KOPT-K1 (cell line): ENCODE measurements at regions not wholly inside any gene's neighbourhood (a gene's known extent, or its start where the extent isn't known, plus 50 kb on each side); places are given as distances from the start of the nearest gene placed in this dataset.
"Not testable (repeated sequence)": the region's sequence is repeated elsewhere in the genome, so short reads cannot be mapped to it uniquely, and the experiment has no call there.

Experiments
- H3K27ac ChIP-seq: fragments of 200-600 bp; sonication (generic); 2 replicates; pipeline ENCODE4 v1.5.1; 2016; ENCODE audit warnings: antibody characterized with exemption, mild to moderate bottlenecking, low read depth, low read length; ENCODE audit not compliant: poor library complexity, severe bottlenecking
- H3K36me3 ChIP-seq: fragments of 200-600 bp; sonication (generic); 2 replicates; pipeline ENCODE4 v1.5.1; 2017; ENCODE audit warnings: antibody characterized with exemption, mild to moderate bottlenecking, low read length, moderate library complexity; ENCODE audit not compliant: insufficient read depth
- H3K9me3 ChIP-seq: fragments of 200-600 bp; sonication (generic); 2 replicates; pipeline ENCODE4 v1.5.1; 2017; ENCODE audit warnings: antibody characterized with exemption, low read length, mild to moderate bottlenecking; ENCODE audit not compliant: insufficient read depth, poor library complexity, severe bottlenecking

DNA sequence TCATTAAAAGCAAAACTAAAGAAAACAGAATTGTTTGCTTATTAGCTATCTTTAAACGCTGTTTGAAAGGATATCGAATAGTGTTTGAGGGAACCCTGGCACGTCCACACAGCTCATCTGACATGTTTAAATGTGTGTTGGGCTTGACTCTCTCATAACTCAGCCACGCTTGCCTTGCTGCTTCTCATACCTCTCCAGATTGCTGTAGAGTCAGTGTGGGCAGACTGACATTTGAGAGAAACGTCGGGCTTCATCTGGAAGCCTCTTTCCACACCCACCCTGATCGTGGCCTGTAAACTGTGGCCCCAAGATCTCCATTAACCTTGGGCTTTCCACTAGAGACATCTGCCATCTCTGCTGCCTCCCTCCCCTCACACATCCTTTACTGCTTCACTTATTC lies 226.4 kb upstream of the PLGLB2 start:
- not testable (repeated sequence) for H3K9me3 ChIP-seq, H3K36me3 ChIP-seq, H3K27ac ChIP-seq

DNA sequence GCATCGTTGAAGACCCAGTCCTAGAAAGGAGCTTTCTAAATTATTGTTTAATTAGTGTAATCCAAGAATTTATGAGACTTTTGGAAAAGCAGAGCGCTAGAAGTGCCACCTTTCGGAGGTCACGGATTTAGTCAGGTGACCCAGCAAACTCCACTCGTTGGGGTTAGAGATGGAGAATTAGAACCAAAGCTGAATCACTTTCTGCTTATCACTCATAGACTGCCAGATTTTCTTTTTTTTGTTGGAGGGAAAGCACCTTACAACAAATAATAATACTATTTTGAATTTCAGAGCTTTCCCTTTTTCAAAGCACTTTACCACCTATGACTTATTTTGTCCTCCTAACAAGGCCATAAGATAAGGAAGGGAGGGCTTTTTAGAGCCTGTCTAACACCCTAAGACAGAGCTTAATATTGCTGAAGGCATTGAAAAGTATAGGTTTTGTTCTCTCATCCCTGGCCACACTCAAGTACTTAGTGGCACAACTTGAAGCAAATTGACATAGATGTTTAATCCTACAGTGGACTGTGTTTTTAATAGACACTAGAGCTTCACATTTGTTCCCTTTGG lies 223.2 kb upstream of the PLGLB2 start:
- H3K36me3 ChIP-seq, H3K9me3 ChIP-seq: not testable (repeated sequence)
- peak overlapping the region; percentile 75 for H3K27ac ChIP-seq

DNA sequence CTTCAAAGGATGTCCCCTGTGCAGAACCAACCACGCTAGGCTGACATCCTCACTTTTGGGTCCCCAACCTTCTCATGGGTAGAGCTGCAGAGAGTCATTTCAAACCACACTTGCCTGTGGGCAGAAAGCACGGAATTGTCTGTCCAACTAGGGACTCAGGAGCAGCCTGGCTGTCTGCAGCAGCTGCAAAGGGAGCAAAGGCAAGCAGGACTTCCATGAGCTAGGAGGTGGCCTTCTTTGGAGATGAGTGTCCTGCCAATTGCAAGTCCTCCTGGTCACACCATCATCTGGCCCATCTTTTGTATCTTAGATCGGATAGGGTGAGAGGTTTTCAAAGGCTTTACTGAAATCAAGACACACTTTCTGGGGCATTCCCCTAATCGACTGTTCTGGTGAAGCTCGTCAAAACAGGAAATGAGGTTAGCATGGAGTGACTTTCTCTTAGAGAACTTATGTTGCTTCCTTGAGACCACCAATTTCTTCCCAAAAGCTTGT lies 222.3 kb upstream of the PLGLB2 start:
- H3K36me3 ChIP-seq, H3K9me3 ChIP-seq: not testable (repeated sequence)
- peak overlapping the region; percentile 75 for H3K27ac ChIP-seq

DNA sequence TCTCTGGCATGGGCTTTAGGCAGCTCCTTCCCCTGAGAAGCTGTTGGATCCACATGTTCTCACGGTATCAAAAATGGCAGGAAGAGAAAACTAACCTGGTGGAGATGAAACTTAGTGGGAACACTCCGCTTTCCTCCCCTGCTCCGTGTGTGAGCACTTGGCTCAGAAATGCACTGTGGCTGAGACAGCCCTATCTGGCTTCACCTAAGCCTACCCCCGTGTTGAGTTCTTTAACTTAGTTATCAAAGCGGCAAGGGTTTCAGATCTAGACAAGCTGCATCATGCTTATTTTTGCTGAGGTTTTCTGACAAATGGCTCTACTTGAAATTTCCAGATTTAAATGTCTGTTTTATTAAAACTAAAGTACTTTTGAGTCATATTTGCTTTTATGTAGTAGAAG lies 221.6 kb upstream of the PLGLB2 start:
- H3K9me3 ChIP-seq, H3K36me3 ChIP-seq: not testable (repeated sequence)
- H3K27ac ChIP-seq, result peak overlapping the region; percentile 75

DNA sequence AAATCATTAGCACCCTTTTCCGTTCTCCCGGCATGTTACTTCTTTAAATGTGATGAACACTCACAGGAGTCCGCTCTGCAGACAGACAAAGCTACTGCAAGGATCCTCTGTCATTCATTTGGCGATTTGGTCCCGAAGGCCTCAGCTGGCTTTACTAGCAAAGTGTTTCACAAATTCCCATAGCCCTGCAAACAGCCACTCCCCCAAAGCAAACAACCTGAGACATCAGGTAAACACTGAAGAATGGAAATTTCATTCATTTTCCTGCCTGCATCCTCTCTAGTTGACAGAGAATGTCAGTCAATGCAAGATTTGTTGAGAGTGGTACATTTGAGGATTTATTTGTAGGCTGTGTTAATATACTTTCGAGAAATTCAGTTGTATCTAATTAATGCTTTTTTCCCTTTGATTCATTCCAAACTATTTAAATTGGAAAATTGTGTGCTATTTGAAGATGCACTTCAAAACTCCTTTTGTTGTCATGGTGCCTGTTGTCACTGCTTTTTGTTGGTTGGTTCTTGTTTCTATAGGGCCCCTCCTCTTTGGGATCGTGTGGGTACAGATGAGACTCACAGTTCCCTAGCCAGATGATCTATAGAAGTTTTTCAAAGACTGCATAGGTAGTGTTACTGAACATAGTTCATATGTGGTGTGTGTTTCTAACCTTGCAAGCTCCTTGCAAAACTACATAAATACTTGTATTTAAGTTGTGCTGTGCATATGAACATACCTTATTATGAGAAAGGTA lies 215.7 kb upstream of the PLGLB2 start:
- H3K27ac ChIP-seq, H3K36me3 ChIP-seq, H3K9me3 ChIP-seq: not testable (repeated sequence)

DNA sequence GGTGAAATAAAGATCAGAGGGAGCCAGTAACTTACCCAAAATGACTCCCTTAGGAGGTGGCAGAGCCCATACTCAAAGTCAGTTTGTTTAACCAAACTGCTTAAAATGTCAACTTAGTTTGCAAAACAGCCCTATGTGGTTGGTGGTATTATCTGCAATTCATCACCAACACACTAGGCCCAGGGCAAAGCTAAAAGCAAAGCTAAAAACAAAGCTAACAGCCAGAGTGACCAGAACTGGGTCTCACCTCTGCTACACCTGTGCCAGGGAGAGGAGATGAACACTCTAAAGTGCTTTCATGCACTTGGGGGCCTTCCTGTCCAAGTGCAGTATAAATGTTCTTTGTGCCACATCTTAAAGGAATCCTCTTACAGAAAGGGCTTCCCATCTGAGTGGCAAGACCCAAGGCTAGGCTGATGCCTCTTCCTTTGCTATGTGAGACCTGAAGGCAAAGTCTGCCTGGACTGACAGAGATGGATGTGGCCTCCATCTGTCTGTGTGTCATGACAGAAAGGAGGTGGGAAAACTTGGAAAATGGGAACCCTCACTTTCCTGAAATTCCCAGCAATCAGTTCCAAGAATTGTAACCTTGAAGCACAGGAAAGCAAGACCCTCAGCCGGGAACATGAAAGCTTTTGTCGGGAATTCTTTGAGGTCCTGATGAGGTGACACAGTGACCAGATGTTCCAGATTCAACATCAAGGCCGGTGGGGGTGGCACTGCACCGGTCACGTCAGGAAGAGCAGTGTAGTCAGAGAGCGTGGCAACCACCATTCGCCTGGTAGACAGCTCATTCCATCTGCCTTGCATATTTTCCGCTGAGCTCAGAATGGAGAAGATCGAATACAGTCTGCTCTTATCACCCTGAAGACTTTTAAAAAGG lies 214.3 kb upstream of the PLGLB2 start:
- H3K9me3 ChIP-seq, H3K36me3 ChIP-seq: not testable (repeated sequence)
- peak overlapping the region; percentile 56 for H3K27ac ChIP-seq

DNA sequence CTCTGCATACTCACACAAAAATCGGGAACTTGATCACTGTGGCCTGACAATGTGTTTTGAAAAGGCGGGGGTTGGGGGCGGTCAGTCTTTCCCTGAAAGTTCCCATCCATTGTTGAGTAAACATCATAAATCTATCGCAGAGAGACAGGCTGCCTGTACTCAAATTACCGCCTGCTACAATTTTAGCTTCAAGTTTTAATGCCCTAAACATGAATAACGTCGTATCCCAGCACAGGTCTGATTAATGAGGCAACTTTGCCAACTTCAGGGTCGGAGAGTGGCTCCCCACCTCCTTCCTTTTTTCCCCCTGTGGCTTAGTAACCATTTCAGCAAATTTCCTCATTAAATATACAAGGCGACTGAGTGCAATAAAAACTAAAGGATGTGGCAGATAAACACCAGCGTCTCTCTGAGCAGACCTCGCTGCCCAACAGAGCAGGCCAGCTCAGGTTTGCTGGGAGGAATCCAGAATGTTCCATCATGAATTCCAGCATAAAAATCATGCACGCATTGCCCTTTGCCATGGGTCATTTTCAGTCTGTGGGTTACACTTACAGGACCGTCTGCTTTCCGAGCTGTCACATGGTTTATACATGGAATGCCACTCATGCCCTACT lies 213.5 kb upstream of the PLGLB2 start:
- H3K9me3 ChIP-seq, H3K36me3 ChIP-seq, H3K27ac ChIP-seq: not testable (repeated sequence)

DNA sequence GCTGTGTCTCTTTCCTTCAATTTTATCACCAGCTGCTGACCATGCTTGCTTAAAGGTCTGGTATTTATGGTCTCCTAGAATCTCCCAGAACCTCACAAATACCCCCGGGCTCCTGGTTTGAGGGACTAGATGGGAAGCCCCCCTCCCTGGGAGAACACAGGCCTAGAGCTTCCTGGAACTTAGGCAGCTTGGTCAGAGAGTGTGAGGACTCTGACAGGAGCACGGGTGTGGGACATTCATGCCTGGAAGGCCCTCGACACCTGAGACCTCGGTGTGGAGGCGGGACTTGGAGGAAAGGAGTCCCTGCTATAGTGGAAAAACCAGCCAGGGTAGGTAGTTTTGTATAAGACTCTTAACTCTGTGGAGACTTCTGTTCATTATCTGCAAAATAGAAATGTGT lies 211.5 kb upstream of the PLGLB2 start:
- not testable (repeated sequence) for H3K36me3 ChIP-seq, H3K9me3 ChIP-seq
- H3K27ac ChIP-seq, result peak overlapping the region; percentile 78

DNA sequence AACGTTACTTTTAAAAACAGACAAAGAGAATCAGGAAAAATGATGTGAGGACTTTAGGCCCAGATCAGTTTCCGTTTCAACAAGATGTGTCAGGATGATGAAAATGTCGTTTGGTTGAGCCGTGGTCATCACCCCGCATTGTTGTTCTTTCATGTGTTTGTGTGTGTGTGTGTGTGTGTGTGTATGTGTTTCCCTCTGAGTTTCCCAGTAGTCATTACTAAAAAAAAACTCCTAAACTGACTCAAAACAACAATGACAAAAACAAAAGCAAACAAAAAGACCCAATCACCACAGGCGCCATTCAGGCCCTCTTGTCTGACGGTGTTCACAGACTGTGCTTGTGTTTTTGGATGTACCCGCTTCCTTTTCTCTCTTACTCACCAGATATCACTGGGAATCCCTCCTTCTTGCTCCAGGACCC lies 210.6 kb upstream of the PLGLB2 start:
- not testable (repeated sequence) for H3K36me3 ChIP-seq, H3K9me3 ChIP-seq
- peak overlapping the region; percentile 78 for H3K27ac ChIP-seq

DNA sequence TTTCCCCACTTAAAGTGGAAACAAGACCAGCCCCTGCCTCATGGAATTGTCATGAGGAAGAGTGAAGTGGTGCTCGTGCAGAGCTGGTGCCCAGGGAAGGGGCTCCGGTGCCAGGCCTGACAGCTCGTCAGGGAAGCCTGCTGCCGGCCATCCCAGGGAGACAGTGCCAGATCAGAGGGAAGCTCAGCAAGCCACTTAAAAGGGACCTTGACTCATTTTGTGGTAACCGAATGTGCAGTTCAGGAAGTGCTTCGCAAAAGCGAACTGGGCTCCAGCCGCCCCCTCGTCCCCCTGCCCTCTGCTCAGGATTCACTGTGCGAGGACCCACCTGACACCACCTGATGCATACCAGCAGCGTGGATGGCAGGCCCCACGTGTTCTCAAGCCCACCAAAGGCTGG lies 209.6 kb upstream of the PLGLB2 start:
- H3K9me3 ChIP-seq, H3K36me3 ChIP-seq: not testable (repeated sequence)
- peak overlapping the region; percentile 86 for H3K27ac ChIP-seq

DNA sequence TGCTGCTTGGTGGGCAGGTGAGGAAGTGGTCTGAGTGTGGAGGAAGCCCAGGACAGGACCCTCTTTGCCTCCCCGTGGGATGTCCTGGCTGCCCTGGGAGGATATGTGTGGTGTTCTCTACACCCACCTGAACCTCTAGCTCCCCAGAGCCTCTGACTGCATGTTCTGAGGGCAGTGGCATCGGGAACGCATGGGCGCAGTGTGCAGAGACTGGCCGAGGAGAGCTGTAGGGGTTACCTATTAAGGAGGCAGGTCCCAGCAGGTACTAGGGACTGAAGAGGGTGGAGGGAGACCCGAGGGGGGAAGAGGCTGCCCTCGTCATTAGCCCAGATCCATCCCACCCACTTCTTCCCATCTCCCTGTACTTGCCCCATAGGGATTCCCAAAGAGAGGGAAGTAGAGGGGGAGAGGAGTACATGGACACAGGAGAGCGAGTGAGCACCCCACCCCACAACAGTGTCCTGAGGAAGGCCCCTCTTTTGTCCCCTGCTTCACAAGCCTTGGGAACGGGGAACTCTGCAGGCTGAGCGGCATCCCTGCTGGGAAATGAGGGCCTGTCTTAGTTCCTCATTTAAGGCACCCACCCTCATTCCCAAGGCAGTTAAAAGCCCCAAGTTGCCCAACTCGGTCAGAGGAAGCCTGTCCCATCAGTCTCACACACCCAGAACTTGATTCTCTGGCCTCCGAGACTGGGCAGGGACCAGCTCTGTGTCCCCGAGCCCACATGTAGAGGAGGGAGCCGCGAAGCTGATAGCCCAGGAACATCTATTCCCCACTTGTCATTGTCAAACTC lies 208.5 kb upstream of the PLGLB2 start:
- H3K9me3 ChIP-seq, H3K36me3 ChIP-seq: not testable (repeated sequence)
- H3K27ac ChIP-seq, result peak overlapping the region; percentile 86

DNA sequence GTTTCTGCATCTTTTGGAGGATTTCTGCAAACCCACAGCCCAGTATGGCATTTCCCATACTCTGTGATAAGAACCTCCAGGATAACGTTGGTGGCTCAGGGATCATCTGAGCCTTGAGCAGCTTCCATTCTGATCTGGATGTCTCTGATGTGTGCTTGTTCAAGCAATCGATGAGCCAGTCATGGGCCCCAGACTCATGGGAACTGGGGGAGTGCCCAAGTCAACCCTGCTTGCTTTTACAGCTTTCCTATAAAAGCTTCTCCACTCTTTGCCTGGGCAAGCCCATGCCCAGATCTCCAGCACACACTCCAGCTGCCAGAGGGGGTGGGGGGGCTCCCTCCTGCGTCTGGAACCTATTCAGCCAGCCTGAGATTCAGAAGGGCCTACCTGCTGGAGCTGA lies 207.6 kb upstream of the PLGLB2 start:
- peak overlapping the region; percentile 67 for H3K27ac ChIP-seq
- H3K36me3 ChIP-seq, H3K9me3 ChIP-seq: not testable (repeated sequence)

DNA sequence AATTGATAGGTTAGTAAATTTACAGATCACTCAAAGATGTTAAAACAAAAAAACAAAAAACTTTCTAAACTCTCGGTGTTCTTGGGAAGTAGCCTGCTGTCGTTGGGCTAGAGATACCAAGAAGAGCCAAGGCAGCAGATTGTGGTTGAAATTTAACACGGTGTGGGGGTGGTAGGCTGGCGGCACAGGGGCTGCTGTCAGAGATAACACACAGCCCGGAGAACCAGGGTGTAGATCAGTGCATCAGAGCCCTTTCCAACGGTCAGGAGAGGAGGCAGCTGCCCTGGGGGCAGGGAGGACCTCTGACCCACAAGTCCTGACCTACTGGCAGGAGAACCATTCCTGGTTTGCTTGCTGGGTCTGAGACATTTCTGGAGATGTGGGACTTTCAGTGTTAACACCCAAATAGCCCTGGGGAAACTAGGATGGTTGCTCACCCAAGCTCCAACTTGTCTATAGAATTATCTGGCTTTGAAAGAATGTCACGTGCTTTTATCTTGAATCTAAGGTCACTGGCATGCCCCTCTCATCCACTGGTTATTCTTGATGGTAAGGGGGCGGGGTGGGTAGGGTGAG lies 205.2 kb upstream of the PLGLB2 start:
- H3K27ac ChIP-seq, result peak overlapping the region; percentile 74
- H3K9me3 ChIP-seq, result not testable (repeated sequence)

DNA sequence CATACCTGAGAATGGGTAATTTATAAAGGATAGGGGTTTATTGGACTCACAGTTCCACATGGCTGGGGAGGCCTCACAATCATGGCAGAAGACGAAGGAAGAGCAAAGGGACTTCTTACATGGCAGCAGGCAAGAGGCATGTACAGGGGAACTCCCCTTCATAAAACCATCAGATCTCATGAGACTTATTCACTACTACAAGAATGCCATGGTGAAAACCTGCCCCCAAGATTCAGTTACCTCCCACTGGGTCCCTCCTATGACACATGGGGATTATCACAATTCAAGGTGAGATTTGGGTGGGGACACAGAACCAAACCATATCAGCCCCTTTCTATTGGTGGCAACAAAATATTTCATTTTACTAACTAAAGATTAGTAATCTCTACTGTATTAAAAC lies 204.1 kb upstream of the PLGLB2 start:
- not testable (repeated sequence) for H3K36me3 ChIP-seq, H3K9me3 ChIP-seq, H3K27ac ChIP-seq

More for the DNA sequence above, 205.2 kb upstream of the PLGLB2 start:
- not testable (repeated sequence) for H3K36me3 ChIP-seq
